SU-DHL-6 (cell line): ENCODE measurements at regions not wholly inside any gene's neighbourhood (a gene's known extent, or its start where the extent isn't known, plus 50 kb on each side); places are given as distances from the start of the nearest gene placed in this dataset.

Experiments used
- EZH2phosphoT487 ChIP-seq: fragments of 200-600 bp; sonication (generic), shearing (Covaris generic); conservative IDR thresholded peaks from 2 replicates; pipeline ENCODE4 v1.6.1; 2018; ENCODE audit warnings: mild to moderate bottlenecking, antibody characterized with exemption, low read length, moderate library complexity, mixed read lengths
- TF ChIP-seq, protein P1 (sequence below): fragments of 200-600 bp; sonication (generic); IDR thresholded peaks from one replicate; pipeline ENCODE4 v1.5.1; 2017; ENCODE audit warnings: antibody characterized with exemption, mild to moderate bottlenecking, low read length, moderate library complexity; ENCODE audit not compliant: insufficient read depth, poor library complexity, severe bottlenecking

DNA sequence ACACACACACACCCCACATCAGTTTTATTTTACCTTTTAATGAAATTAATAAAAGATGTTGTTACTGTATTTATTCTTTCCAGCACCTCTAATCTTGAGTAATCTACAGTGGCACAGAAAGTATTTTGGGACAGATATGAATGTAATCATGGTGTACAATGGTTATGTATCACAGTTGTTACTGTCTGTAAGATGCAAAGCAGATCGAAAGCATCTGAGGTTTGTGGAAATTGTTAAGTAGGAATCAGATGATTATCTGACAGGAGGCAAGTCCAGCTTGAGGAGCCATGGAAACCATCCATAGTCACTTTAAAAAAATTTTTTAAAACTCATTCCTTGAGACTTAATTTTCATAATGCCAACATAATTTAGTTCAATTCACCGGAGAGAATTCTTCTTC lies 636.3 kb upstream of the MARCKS start:
- TF ChIP-seq, protein P1, sequence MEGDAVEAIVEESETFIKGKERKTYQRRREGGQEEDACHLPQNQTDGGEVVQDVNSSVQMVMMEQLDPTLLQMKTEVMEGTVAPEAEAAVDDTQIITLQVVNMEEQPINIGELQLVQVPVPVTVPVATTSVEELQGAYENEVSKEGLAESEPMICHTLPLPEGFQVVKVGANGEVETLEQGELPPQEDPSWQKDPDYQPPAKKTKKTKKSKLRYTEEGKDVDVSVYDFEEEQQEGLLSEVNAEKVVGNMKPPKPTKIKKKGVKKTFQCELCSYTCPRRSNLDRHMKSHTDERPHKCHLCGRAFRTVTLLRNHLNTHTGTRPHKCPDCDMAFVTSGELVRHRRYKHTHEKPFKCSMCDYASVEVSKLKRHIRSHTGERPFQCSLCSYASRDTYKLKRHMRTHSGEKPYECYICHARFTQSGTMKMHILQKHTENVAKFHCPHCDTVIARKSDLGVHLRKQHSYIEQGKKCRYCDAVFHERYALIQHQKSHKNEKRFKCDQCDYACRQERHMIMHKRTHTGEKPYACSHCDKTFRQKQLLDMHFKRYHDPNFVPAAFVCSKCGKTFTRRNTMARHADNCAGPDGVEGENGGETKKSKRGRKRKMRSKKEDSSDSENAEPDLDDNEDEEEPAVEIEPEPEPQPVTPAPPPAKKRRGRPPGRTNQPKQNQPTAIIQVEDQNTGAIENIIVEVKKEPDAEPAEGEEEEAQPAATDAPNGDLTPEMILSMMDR = no peak
- no peak for TF ChIP-seq EZH2phosphoT487
